ENCODE measurements at regions not wholly inside any gene's neighbourhood (a gene's known extent, or its start where the extent isn't known, plus 50 kb on each side); places are given as distances from the start of the nearest gene placed in this dataset.

DNA sequence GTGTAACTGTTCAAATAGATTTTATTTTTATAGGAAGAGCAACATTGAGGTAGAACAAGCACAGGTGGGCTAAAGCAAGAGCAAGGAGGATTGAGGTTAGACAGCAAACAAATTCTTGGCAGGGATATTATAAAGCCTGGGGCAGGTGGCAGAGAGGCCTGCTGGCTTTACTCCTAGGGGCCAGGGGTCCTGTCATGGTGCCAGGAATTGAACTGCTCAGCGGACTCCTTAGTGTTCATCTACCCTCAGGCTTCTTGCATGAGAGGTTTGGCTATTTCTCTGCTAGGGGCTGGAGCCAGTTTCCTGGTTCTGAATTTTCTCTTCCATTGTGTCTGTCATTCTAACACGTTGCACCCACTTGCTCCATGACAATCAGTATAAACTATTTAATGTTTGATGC, 217.2 kb upstream of the NCAM1 start:
- Histone ChIP-seq H3K79me1 (ENCODE audit: low read depth, low read length) (no peaks in the 10 kb centered on the region), H2BK15ac (ENCODE audit: low read length) (no peak overlapping the region), H2BK5ac (ENCODE audit: low read depth, low read length) (no peak overlapping the region), H2AK5ac (ENCODE audit: low read depth, low read length) (no peak overlapping the region), H3K18ac (ENCODE audit: extremely low read depth, low read length) (no peak overlapping the region), H3K27me3 (replicated peaks in 1 of 4; ENCODE audit: control insufficient read depth in 3 of 4, extremely low read depth in 1 of 4, insufficient read depth in 3 of 4, low read length in 3 of 4) (no peaks in the 10 kb centered on the region), H2BK12ac (ENCODE audit: low read depth, low read length) (no peak overlapping the region), H3K9me3 (ENCODE audit: insufficient read depth in 2 of 2, low read depth in 1 of 2, low read length in 1 of 2) (no peaks in the 10 kb centered on the region), H3K9ac (replicated peaks in 1 of 4; ENCODE audit: extremely low read depth in 1 of 4, low read depth in 3 of 4, low read length in 3 of 4) (no peak overlapping the region), H2AFZ (ENCODE audit: low read length) (no peak overlapping the region), H3K23me2 (ENCODE audit: low read depth, low read length) (no peaks in the 10 kb centered on the region; the same call in 1 of the 2 replicates), H3K79me2 (ENCODE audit: control insufficient read depth in 1 of 2, insufficient read depth in 2 of 2, low read length in 2 of 2) (no peaks in the 10 kb centered on the region), H3K4ac (replicated peaks; ENCODE audit: insufficient read length, low read depth, low read length) (no peak overlapping the region), H3K4me2 (ENCODE audit: insufficient read depth in 1 of 2, low read depth in 2 of 2, low read length in 2 of 2) (no peak overlapping the region), H3K14ac (ENCODE audit: insufficient read length) (no peak overlapping the region), H3K23ac (ENCODE audit: insufficient read length) (no peak overlapping the region), H3K4me3 (ENCODE audit: extremely low read depth in 1 of 4, insufficient read depth in 2 of 4, low read depth in 3 of 4, low read length in 4 of 4) (no peak overlapping the region), H3K56ac (replicated peaks; ENCODE audit: insufficient read length, low read depth, low read length) (no peak overlapping the region), H2BK120ac (replicated peaks; ENCODE audit: low read depth, low read length) (no peak overlapping the region), H4K8ac (ENCODE audit: extremely low read depth, insufficient read depth, low read length) (no peak overlapping the region), H3K4me1 (replicated peaks in 1 of 4; ENCODE audit: control insufficient read depth in 3 of 4, insufficient read depth in 4 of 4, low read length in 3 of 4) (peaks cover 0 to 3% (median 0%) of the 10 kb centered on the region in 4 experiments; a peak in 1 of 7 replicates), H2BK20ac (ENCODE audit: low read length) (no peak overlapping the region), H4K20me1 (replicated peaks in 1 of 2; ENCODE audit: control insufficient read depth in 1 of 2, insufficient read depth in 2 of 2, low read length in 2 of 2) (no peaks in the 10 kb centered on the region), H3K36me3 (ENCODE audit: control insufficient read depth in 2 of 4, insufficient read depth in 4 of 4, low read length in 3 of 4) (no peaks in the 10 kb centered on the region), H4K91ac (replicated peaks; ENCODE audit: insufficient read length, low read length) (no peak overlapping the region), H4K5ac (ENCODE audit: insufficient read length, low read depth, low read length) (no peak overlapping the region), H3K27ac (ENCODE audit: low read depth, low read length) (no peak overlapping the region)
- DNase-seq (ENCODE audit: low read depth in 1 of 2, low spot score in 2 of 2) (no peak), FAIRE-seq (no peak)
- POLR2A ChIA-PET (ENCODE audit: partially characterized antibody): no interaction called here
- CTCF ChIA-PET (ENCODE audit: partially characterized antibody): no interaction called here
- 92% methylated on average over 2 of the region's 2 CpGs; no CpG with 5 or more reads in 1 of the 2 experiments for WGBS, 2 experiments (ENCODE audit: extremely low coverage in 1 of 2, insufficient coverage in 1 of 2, insufficient read length in 1 of 2, insufficient replicate concordance in 2 of 2, low coverage in 1 of 2, low lambda C conversion rate in 2 of 2, missing lambda C conversion rate in 1 of 2)
- TF ChIP-seq RBBP5 (IDR thresholded peaks at IDR 0.05; ENCODE audit: borderline replicate concordance, low read depth, low read length): no peak

All from H1 (cell line).